ENCODE measurements at regions not wholly inside any gene's neighbourhood (a gene's known extent, or its start where the extent isn't known, plus 50 kb on each side); places are given as distances from the start of the nearest gene placed in this dataset.

DNA sequence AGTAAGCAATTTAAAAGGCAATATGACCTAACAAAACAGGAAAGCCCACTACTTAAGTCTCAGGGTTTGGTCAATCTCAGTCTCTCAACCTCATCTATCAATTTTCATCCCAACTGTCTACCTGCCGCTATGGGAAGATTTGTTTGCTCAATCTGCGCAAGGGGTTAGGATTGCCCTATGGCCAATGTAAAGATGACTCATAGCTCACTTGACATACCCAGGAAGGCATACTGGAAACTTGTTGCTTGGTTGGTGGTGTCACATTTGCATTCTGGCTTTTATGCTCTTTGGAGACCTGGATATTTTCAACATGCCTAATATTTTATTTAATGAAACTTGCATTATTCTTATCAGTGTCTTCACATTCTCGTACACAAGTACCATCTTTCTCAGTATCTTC is 78.1 kb upstream of the TMEM196 start:
- Histone ChIP-seq H3K4me1 (ENCODE audit: insufficient read depth, low read length, severe bottlenecking) (no peaks in the 10 kb centered on the region), H3K4me2 (ENCODE audit: low read length) (no peak overlapping the region), H3K27me3 (ENCODE audit: insufficient read depth, low read length) (no peaks in the 10 kb centered on the region), H3K9ac (ENCODE audit: low read length) (no peak overlapping the region), H3K4me3 (ENCODE audit: low read depth, low read length, poor library complexity, severe bottlenecking) (no peak overlapping the region), H3K9me3 (ENCODE audit: low read length) (no peaks in the 10 kb centered on the region), H3K27ac (ENCODE audit: low read depth, low read length, poor library complexity, severe bottlenecking) (no peak overlapping the region), H3K79me2 (ENCODE audit: insufficient read depth, low read length) (no peaks in the 10 kb centered on the region), H3K36me3 (ENCODE audit: insufficient read depth, low read length) (no peaks in the 10 kb centered on the region), H4K20me1 (ENCODE audit: insufficient read depth, low read length) (no peaks in the 10 kb centered on the region), H2AFZ (ENCODE audit: low read length) (no peak overlapping the region), H3F3A (ENCODE audit: insufficient read depth, low read length) (no peaks in the 10 kb centered on the region), H3K9me2 (ENCODE audit: low read depth, low read length) (peaks cover 5% of the 10 kb centered on the region; the same call in 1 of the 2 replicates)
- TF ChIP-seq EZH2 (IDR thresholded peaks at IDR 0.05; ENCODE audit: borderline replicate concordance, low read length) = no peak
- TF ChIP-seq, protein P1, sequence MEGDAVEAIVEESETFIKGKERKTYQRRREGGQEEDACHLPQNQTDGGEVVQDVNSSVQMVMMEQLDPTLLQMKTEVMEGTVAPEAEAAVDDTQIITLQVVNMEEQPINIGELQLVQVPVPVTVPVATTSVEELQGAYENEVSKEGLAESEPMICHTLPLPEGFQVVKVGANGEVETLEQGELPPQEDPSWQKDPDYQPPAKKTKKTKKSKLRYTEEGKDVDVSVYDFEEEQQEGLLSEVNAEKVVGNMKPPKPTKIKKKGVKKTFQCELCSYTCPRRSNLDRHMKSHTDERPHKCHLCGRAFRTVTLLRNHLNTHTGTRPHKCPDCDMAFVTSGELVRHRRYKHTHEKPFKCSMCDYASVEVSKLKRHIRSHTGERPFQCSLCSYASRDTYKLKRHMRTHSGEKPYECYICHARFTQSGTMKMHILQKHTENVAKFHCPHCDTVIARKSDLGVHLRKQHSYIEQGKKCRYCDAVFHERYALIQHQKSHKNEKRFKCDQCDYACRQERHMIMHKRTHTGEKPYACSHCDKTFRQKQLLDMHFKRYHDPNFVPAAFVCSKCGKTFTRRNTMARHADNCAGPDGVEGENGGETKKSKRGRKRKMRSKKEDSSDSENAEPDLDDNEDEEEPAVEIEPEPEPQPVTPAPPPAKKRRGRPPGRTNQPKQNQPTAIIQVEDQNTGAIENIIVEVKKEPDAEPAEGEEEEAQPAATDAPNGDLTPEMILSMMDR (IDR thresholded peaks at IDR 0.05; ENCODE audit: low read length) = no peak

DNA sequence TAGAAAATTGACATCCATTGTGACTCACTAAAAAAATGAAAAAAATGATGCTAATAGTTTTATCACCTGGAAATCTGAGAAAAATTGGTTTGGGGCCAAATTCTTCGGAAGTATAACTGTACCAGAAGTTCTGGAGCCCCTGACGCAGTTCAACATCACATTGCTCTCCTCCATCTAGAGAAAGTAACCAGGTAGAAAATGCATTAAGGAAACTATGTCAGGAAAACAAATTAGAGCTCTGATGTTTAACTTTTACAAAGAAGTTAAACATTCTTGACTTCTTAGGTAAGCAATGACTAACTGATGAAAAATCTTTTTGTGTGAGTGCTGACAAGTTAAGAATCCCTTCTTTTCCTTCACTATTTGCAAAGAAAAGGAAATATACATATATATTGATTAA is 61.1 kb upstream of the TMEM196 start:
- TF ChIP-seq, protein P1 (IDR thresholded peaks at IDR 0.05; ENCODE audit: low read length) = no peak
- TF ChIP-seq EZH2 (IDR thresholded peaks at IDR 0.05; ENCODE audit: borderline replicate concordance, low read length) = no peak
- H3K4me2 ChIP-seq (ENCODE audit: low read length) = no peak overlapping the region
- H3K36me3 ChIP-seq (ENCODE audit: insufficient read depth, low read length) = no peaks in the 10 kb centered on the region
- H3K9me3 ChIP-seq (ENCODE audit: low read length) = no peaks in the 10 kb centered on the region
- H3K9ac ChIP-seq (ENCODE audit: low read length) = no peak overlapping the region
- H3K79me2 ChIP-seq (ENCODE audit: insufficient read depth, low read length) = no peaks in the 10 kb centered on the region
- H2AFZ ChIP-seq (ENCODE audit: low read length) = no peak overlapping the region
- no peak overlapping the region for H3K4me3 ChIP-seq (ENCODE audit: low read depth, low read length, poor library complexity, severe bottlenecking)
- H3F3A ChIP-seq (ENCODE audit: insufficient read depth, low read length) = no peaks in the 10 kb centered on the region
- H3K27ac ChIP-seq (ENCODE audit: low read depth, low read length, poor library complexity, severe bottlenecking) = no peak overlapping the region
- no peaks in the 10 kb centered on the region for H3K27me3 ChIP-seq (ENCODE audit: insufficient read depth, low read length)
- H3K9me2 ChIP-seq (ENCODE audit: low read depth, low read length) = no peaks in the 10 kb centered on the region
- no peaks in the 10 kb centered on the region for H3K4me1 ChIP-seq (ENCODE audit: insufficient read depth, low read length, severe bottlenecking)
- no peaks in the 10 kb centered on the region for H4K20me1 ChIP-seq (ENCODE audit: insufficient read depth, low read length)

DNA sequence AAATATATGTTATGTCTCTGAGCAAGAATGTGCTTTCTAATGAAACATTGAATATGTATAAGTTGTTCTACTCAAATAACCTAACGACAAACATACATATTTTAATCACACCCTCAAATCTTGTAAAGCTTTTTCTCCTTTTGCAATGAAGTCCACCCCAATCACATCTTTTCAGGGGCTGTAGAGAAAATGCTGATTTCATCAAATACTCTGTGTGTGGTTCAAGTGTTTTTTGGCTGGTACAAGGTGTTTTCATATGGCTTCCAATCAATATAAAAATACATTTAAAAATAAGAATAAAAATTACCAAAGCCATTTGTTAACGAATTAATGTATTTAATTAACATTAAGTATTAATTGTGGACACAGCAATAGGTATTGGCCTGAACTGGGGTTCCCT is 57.2 kb upstream of the TMEM196 start:
- H3K4me3 ChIP-seq (ENCODE audit: low read depth, low read length, poor library complexity, severe bottlenecking) = no peak overlapping the region
- no peak overlapping the region for H3K9ac ChIP-seq (ENCODE audit: low read length)
- TF ChIP-seq, protein P1 (IDR thresholded peaks at IDR 0.05; ENCODE audit: low read length) = no peak
- no peak for TF ChIP-seq EZH2 (IDR thresholded peaks at IDR 0.05; ENCODE audit: borderline replicate concordance, low read length)
- no peaks in the 10 kb centered on the region for H3K9me2 ChIP-seq (ENCODE audit: low read depth, low read length)
- no peak overlapping the region for H3K4me2 ChIP-seq (ENCODE audit: low read length)
- H2AFZ ChIP-seq (ENCODE audit: low read length) = no peak overlapping the region
- H3K36me3 ChIP-seq (ENCODE audit: insufficient read depth, low read length) = no peaks in the 10 kb centered on the region
- H3K9me3 ChIP-seq (ENCODE audit: low read length) = no peaks in the 10 kb centered on the region
- no peaks in the 10 kb centered on the region for H4K20me1 ChIP-seq (ENCODE audit: insufficient read depth, low read length)
- no peaks in the 10 kb centered on the region for H3K79me2 ChIP-seq (ENCODE audit: insufficient read depth, low read length)
- no peaks in the 10 kb centered on the region for H3K4me1 ChIP-seq (ENCODE audit: insufficient read depth, low read length, severe bottlenecking)
- no peak overlapping the region for H3K27ac ChIP-seq (ENCODE audit: low read depth, low read length, poor library complexity, severe bottlenecking)
- H3K27me3 ChIP-seq (ENCODE audit: insufficient read depth, low read length) = no peaks in the 10 kb centered on the region
- no peaks in the 10 kb centered on the region for H3F3A ChIP-seq (ENCODE audit: insufficient read depth, low read length)
